ENCODE measurements at regions not wholly inside any gene's neighbourhood (a gene's known extent, or its start where the extent isn't known, plus 50 kb on each side); places are given as distances from the start of the nearest gene placed in this dataset.

GRCh38 chr3:34263101-34263621 is 464.7 kb downstream of the PDCD6IP start:
- Histone ChIP-seq H3K27me3 (ENCODE audit: insufficient read depth, low read length) (no peaks in the 10 kb centered on the region), H3K4me3 (ENCODE audit: low read length in 2 of 2) (no peak overlapping the region), H3K4me1 (ENCODE audit: insufficient read depth, low read length) (no peaks in the 10 kb centered on the region), H3K27ac (ENCODE audit: low read depth, low read length) (no peak overlapping the region), H3K9me3 (ENCODE audit: control insufficient read depth in 1 of 2, low read length in 2 of 2) (no peaks in the 10 kb centered on the region), H3K36me3 (ENCODE audit: insufficient read depth, low read length) (no peaks in the 10 kb centered on the region)
- H3K27me3 Mint-ChIP-seq = peaks cover 2 to 9% of the 10 kb centered on the region in 2 donors
- intact Hi-C loops (cut with micrococcal nuclease) = no loop called here
- H3K36me3 Mint-ChIP-seq = no peaks in the 10 kb centered on the region
- no peaks in the 10 kb centered on the region for H3K9me3 Mint-ChIP-seq
- no peak overlapping the region for H3K27ac Mint-ChIP-seq
- POLR2A ChIA-PET (ENCODE audit: partially characterized antibody) = no interaction called here
- no peak for DNase-seq
- no peaks in the 10 kb centered on the region for H3K4me1 Mint-ChIP-seq
- H3K4me3 Mint-ChIP-seq = no peak overlapping the region
- CTCF ChIA-PET (ENCODE audit: partially characterized antibody) = no interaction called here

GRCh38 chr3:34264337-34265041 is 466.1 kb downstream of the PDCD6IP start:
- Mint-ChIP-seq H3K36me3 (no peaks in the 10 kb centered on the region), H3K27me3 (peaks cover 2 to 9% of the 10 kb centered on the region in 2 donors), H3K4me1 (no peaks in the 10 kb centered on the region), H3K4me3 (no peak overlapping the region), H3K9me3 (no peaks in the 10 kb centered on the region), H3K27ac (no peak overlapping the region)
- no peaks in the 10 kb centered on the region for H3K9me3 ChIP-seq (ENCODE audit: control insufficient read depth in 1 of 2, low read length in 2 of 2)
- no peak for DNase-seq
- H3K4me3 ChIP-seq (ENCODE audit: low read length in 2 of 2) = no peak overlapping the region
- no peaks in the 10 kb centered on the region for H3K36me3 ChIP-seq (ENCODE audit: insufficient read depth, low read length)
- intact Hi-C loops (cut with micrococcal nuclease) = no loop called here
- POLR2A ChIA-PET (ENCODE audit: partially characterized antibody) = no interaction called here
- CTCF ChIA-PET (ENCODE audit: partially characterized antibody) = no interaction called here
- H3K4me1 ChIP-seq (ENCODE audit: insufficient read depth, low read length) = no peaks in the 10 kb centered on the region
- H3K27me3 ChIP-seq (ENCODE audit: insufficient read depth, low read length) = no peaks in the 10 kb centered on the region
- no peak overlapping the region for H3K27ac ChIP-seq (ENCODE audit: low read depth, low read length)

DNA sequence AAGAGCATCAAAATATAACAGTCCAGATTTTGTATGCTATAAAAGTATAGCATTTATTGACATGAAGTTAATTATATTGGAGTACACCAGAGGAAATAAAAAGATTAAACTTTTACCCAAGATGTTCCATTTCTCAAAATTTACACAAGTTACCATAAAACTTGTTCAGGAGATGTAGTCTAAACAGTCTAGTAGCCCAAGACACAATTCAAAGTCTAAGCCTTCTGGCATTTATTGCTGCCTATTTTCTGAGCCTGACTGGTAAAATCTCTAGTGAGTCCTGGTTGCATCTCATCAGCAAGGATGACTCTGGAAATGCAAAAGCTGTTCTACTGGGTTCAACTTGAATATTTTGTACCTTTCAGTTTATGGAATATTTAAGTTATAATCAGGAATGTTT is 468.7 kb downstream of the PDCD6IP start:
- no peaks in the 10 kb centered on the region for H3K9me3 ChIP-seq (ENCODE audit: control insufficient read depth in 1 of 2, low read length in 2 of 2)
- H3K27me3 Mint-ChIP-seq = peaks cover 0 to 9% of the 10 kb centered on the region in 2 donors
- H3K4me1 Mint-ChIP-seq = no peaks in the 10 kb centered on the region
- DNase-seq = no peak
- H3K4me1 ChIP-seq (ENCODE audit: insufficient read depth, low read length) = no peaks in the 10 kb centered on the region
- H3K4me3 Mint-ChIP-seq = no peak overlapping the region
- peaks cover 0 to 2% (median 0%) of the 10 kb centered on the region in 8 donors for H3K9me3 Mint-ChIP-seq
- H3K27ac ChIP-seq (ENCODE audit: low read depth, low read length) = no peak overlapping the region
- H3K36me3 Mint-ChIP-seq = no peaks in the 10 kb centered on the region
- ChIA-PET CTCF (ENCODE audit: partially characterized antibody) (interaction anchor here (1.2 kb wide), 1 partner anchor 384 kb away, joined by 3 read pairs; no protein-coding TSS in a partner anchor), POLR2A (ENCODE audit: partially characterized antibody) (no interaction called here)
- no peaks in the 10 kb centered on the region for H3K27me3 ChIP-seq (ENCODE audit: insufficient read depth, low read length)
- no peak overlapping the region for H3K4me3 ChIP-seq (ENCODE audit: low read length in 2 of 2)
- no peaks in the 10 kb centered on the region for H3K36me3 ChIP-seq (ENCODE audit: insufficient read depth, low read length)
- H3K27ac Mint-ChIP-seq = no peak overlapping the region
- intact Hi-C loops (cut with micrococcal nuclease) = no loop called here

GRCh38 chr3:34268032-34268709 is 469.7 kb downstream of the PDCD6IP start:
- H3K27ac Mint-ChIP-seq = no peak overlapping the region
- intact Hi-C loops (cut with micrococcal nuclease) = no loop called here
- Histone ChIP-seq H3K27me3 (ENCODE audit: insufficient read depth, low read length) (no peaks in the 10 kb centered on the region), H3K36me3 (ENCODE audit: insufficient read depth, low read length) (no peaks in the 10 kb centered on the region), H3K27ac (ENCODE audit: low read depth, low read length) (no peak overlapping the region), H3K9me3 (ENCODE audit: control insufficient read depth in 1 of 2, low read length in 2 of 2) (no peaks in the 10 kb centered on the region), H3K4me3 (ENCODE audit: low read length in 2 of 2) (no peak overlapping the region), H3K4me1 (ENCODE audit: insufficient read depth, low read length) (no peaks in the 10 kb centered on the region)
- H3K4me3 Mint-ChIP-seq = no peak overlapping the region
- no peaks in the 10 kb centered on the region for H3K4me1 Mint-ChIP-seq
- peaks cover 0 to 8% of the 10 kb centered on the region in 2 donors for H3K27me3 Mint-ChIP-seq
- CTCF ChIA-PET (ENCODE audit: partially characterized antibody) = interaction anchor here (1.2 kb wide), 1 partner anchor 385 kb away, joined by 3 read pairs; no protein-coding TSS in a partner anchor
- POLR2A ChIA-PET (ENCODE audit: partially characterized antibody) = no interaction called here
- DNase-seq = no peak
- H3K36me3 Mint-ChIP-seq = no peaks in the 10 kb centered on the region
- peaks cover 0 to 2% (median 0%) of the 10 kb centered on the region in 8 donors for H3K9me3 Mint-ChIP-seq

DNA sequence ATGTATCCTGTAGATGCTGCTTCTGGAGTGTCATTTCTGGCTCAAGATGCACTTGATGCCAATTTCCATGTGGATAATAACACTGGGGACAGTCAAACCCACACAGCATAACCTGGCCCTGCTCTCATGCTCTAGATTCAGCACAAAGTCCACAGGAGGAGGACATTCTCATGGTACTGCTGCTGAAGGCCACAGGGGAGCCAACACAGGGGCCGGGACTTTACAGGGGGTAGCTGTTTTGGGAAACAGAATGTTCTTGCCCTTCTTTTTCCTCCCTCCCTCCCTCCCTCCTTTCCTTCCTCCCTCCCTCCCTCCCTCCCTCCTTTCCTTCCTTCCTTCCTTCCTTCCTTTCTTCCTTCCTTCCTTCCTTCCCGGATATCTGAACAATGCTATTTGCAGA is 477.4 kb downstream of the PDCD6IP start:
- no peak for DNase-seq
- Histone ChIP-seq H3K36me3 (ENCODE audit: insufficient read depth, low read length) (no peaks in the 10 kb centered on the region), H3K27ac (ENCODE audit: low read depth, low read length) (no peak overlapping the region), H3K9me3 (ENCODE audit: control insufficient read depth in 1 of 2, low read length in 2 of 2) (no peaks in the 10 kb centered on the region), H3K4me1 (ENCODE audit: insufficient read depth, low read length) (no peaks in the 10 kb centered on the region), H3K4me3 (ENCODE audit: low read length in 2 of 2) (no peak overlapping the region), H3K27me3 (ENCODE audit: insufficient read depth, low read length) (no peaks in the 10 kb centered on the region)
- Mint-ChIP-seq H3K27me3 (no peaks in the 10 kb centered on the region), H3K4me1 (no peaks in the 10 kb centered on the region), H3K4me3 (no peak overlapping the region), H3K36me3 (no peaks in the 10 kb centered on the region), H3K27ac (no peak overlapping the region), H3K9me3 (peaks cover 0 to 4% (median 1%) of the 10 kb centered on the region in 8 donors)
- intact Hi-C loops (cut with micrococcal nuclease) = no loop called here
- ChIA-PET CTCF (ENCODE audit: partially characterized antibody) (no interaction called here), POLR2A (ENCODE audit: partially characterized antibody) (no interaction called here)

GRCh38 chr3:34276342-34276741 is 477.9 kb downstream of the PDCD6IP start:
- CTCF ChIA-PET (ENCODE audit: partially characterized antibody) = no interaction called here
- DNase-seq = no peak
- Histone ChIP-seq H3K9me3 (ENCODE audit: control insufficient read depth in 1 of 2, low read length in 2 of 2) (no peaks in the 10 kb centered on the region), H3K27ac (ENCODE audit: low read depth, low read length) (no peak overlapping the region), H3K4me3 (ENCODE audit: low read length in 2 of 2) (no peak overlapping the region), H3K27me3 (ENCODE audit: insufficient read depth, low read length) (no peaks in the 10 kb centered on the region), H3K36me3 (ENCODE audit: insufficient read depth, low read length) (no peaks in the 10 kb centered on the region), H3K4me1 (ENCODE audit: insufficient read depth, low read length) (no peaks in the 10 kb centered on the region)
- Mint-ChIP-seq H3K36me3 (no peaks in the 10 kb centered on the region), H3K27me3 (no peaks in the 10 kb centered on the region), H3K9me3 (peaks cover 0 to 4% (median 0%) of the 10 kb centered on the region in 8 donors), H3K4me3 (no peak overlapping the region), H3K4me1 (no peaks in the 10 kb centered on the region), H3K27ac (no peak overlapping the region)
- POLR2A ChIA-PET (ENCODE audit: partially characterized antibody) = no interaction called here
- intact Hi-C loops (cut with micrococcal nuclease) = no loop called here

- H3K4me3 ChIP-seq (ENCODE audit: low read length in 2 of 2) = no peak overlapping the region
- POLR2A ChIA-PET (ENCODE audit: partially characterized antibody) = no interaction called here
- H3K4me3 Mint-ChIP-seq = no peak overlapping the region
- no peaks in the 10 kb centered on the region for H3K9me3 ChIP-seq (ENCODE audit: control insufficient read depth in 1 of 2, low read length in 2 of 2)
- intact Hi-C loops (cut with micrococcal nuclease) = no loop called here
- H3K27ac ChIP-seq (ENCODE audit: low read depth, low read length) = no peak overlapping the region
- H3K36me3 Mint-ChIP-seq = no peaks in the 10 kb centered on the region
- H3K36me3 ChIP-seq (ENCODE audit: insufficient read depth, low read length) = no peaks in the 10 kb centered on the region
- no peak for DNase-seq
- no peaks in the 10 kb centered on the region for H3K4me1 ChIP-seq (ENCODE audit: insufficient read depth, low read length)
- H3K27ac Mint-ChIP-seq = no peak overlapping the region
- no peaks in the 10 kb centered on the region for H3K4me1 Mint-ChIP-seq
- H3K9me3 Mint-ChIP-seq = peaks cover 0 to 6% (median under 1%) of the 10 kb centered on the region in 8 donors
- H3K27me3 Mint-ChIP-seq = no peaks in the 10 kb centered on the region
- CTCF ChIA-PET (ENCODE audit: partially characterized antibody) = no interaction called here
- no peaks in the 10 kb centered on the region for H3K27me3 ChIP-seq (ENCODE audit: insufficient read depth, low read length)
Measured at GRCh38 chr3:34277110-34277509, 478.7 kb downstream of the PDCD6IP start.
